ENCODE measurements at regions not wholly inside any gene's neighbourhood (a gene's known extent, or its start where the extent isn't known, plus 50 kb on each side); places are given as distances from the start of the nearest gene placed in this dataset.

- Histone ChIP-seq H3K36me3 (no peaks in the 10 kb centered on the region), H3K4me3 (no peak overlapping the region), H3K27ac (no peak overlapping the region), H3K4me1 (ENCODE audit: insufficient read depth) (no peaks in the 10 kb centered on the region), H3K9me3 (no peaks in the 10 kb centered on the region), H3K27me3 (no peaks in the 10 kb centered on the region)
- peak in 1 of 5 donors; percentile 36 for DNase-seq
- intact Hi-C loops (cut with DNase I) = no loop called here
- WGBS, 3 donors = 82 to 85% (median 84%) methylated on average over 7 of the region's 7 CpGs
- TF ChIP-seq EP300 (IDR thresholded peaks at IDR 0.05) = no peak
- no peak for TF ChIP-seq POLR2A (IDR thresholded peaks at IDR 0.05)
- TF ChIP-seq, protein P1, sequence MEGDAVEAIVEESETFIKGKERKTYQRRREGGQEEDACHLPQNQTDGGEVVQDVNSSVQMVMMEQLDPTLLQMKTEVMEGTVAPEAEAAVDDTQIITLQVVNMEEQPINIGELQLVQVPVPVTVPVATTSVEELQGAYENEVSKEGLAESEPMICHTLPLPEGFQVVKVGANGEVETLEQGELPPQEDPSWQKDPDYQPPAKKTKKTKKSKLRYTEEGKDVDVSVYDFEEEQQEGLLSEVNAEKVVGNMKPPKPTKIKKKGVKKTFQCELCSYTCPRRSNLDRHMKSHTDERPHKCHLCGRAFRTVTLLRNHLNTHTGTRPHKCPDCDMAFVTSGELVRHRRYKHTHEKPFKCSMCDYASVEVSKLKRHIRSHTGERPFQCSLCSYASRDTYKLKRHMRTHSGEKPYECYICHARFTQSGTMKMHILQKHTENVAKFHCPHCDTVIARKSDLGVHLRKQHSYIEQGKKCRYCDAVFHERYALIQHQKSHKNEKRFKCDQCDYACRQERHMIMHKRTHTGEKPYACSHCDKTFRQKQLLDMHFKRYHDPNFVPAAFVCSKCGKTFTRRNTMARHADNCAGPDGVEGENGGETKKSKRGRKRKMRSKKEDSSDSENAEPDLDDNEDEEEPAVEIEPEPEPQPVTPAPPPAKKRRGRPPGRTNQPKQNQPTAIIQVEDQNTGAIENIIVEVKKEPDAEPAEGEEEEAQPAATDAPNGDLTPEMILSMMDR (IDR thresholded peaks at IDR 0.05) = no peak
Observed at GRCh38 chr1:218521414-218522169, 176.5 kb downstream of the TGFB2 start.

DNA sequence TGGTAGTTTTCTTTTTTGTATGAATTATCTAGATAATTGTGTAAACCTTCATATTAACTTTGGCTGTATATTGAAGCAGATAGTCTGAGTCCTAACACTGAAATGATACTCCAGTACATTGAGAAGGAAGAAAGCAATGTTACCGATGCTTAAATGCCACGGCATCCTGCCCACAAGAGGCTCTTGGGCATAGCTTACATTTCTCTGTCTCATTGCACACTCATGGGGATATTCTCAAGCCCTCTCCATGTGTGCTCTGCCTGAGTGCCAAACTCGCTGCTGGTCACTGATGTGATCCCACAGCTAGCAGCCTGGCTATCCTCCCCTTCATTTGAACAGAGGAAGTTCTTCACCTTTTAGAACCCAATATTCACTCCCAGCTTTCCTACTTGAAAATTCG lies 179.4 kb downstream of the TGFB2 start:
- H3K4me3 ChIP-seq = no peak overlapping the region
- DNase-seq = no peak
- TF ChIP-seq EP300 (IDR thresholded peaks at IDR 0.05) = no peak
- no peak for TF ChIP-seq POLR2A (IDR thresholded peaks at IDR 0.05)
- TF ChIP-seq, protein P1 (IDR thresholded peaks at IDR 0.05) = no peak
- H3K36me3 ChIP-seq = no peaks in the 10 kb centered on the region
- 42 to 89% (median 56%) methylated on average over 4 of the region's 4 CpGs for WGBS, 3 donors
- no peaks in the 10 kb centered on the region for H3K27me3 ChIP-seq
- H3K4me1 ChIP-seq (ENCODE audit: insufficient read depth) = no peaks in the 10 kb centered on the region
- no peak overlapping the region for H3K27ac ChIP-seq
- intact Hi-C loops (cut with DNase I) = no loop called here
- H3K9me3 ChIP-seq = no peaks in the 10 kb centered on the region

GRCh38 chr1:218525031-218525430 lies 179.9 kb downstream of the TGFB2 start:
- H3K4me1 ChIP-seq (ENCODE audit: insufficient read depth) = no peaks in the 10 kb centered on the region
- DNase-seq = no peak
- H3K4me3 ChIP-seq = no peak overlapping the region
- no peak overlapping the region for H3K27ac ChIP-seq
- intact Hi-C loops (cut with DNase I) = no loop called here
- TF ChIP-seq EP300 (IDR thresholded peaks at IDR 0.05) = no peak
- no peaks in the 10 kb centered on the region for H3K36me3 ChIP-seq
- no peaks in the 10 kb centered on the region for H3K27me3 ChIP-seq
- WGBS, 3 donors = 82 to 93% (median 93%) methylated on average over 6 of the region's 6 CpGs
- H3K9me3 ChIP-seq = no peaks in the 10 kb centered on the region

DNA sequence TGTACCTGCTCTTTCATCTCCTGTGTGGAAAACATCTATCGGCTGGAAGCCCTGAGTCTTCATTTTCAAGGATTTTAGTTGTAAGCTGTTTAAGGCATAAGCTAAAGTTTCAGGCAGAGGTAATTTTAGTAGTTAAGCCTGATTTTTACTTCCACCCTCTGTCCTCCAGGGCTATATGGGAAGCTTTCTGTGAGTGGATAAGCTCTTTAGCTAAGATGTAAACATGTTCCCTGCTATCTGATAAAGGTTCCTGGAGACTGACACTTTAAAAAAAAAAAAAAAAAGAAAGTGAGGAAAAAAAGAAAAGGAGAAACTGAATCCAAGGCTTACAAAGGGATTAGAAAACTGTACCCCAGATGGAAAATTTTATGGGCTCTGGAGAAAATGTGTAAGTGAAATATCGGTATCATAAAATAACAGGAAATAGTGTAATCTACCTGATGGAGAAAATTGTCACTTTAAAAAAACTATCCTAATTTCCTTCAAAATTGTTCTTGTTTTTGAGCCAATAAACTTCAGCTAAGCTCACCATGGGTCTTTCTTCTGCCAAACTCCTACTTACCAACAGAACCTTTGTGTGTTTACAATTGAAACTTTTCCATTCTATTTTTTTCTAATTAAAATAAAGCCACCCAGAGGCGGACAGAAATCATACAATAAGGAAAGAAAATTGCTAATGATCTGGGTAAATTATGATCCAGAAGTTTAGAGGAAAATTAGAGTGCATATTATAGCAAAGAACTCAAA lies 180.5 kb downstream of the TGFB2 start:
- 86 to 91% (median 90%) methylated on average over 3 of the region's 3 CpGs for WGBS, 3 donors
- TF ChIP-seq EP300 (IDR thresholded peaks at IDR 0.05) (no peak), POLR2A (IDR thresholded peaks at IDR 0.05) (no peak)
- TF ChIP-seq, protein P1 (IDR thresholded peaks at IDR 0.05) = no peak
- H3K27me3 ChIP-seq = no peaks in the 10 kb centered on the region
- no peaks in the 10 kb centered on the region for H3K9me3 ChIP-seq
- intact Hi-C loops (cut with DNase I) = no loop called here
- H3K27ac ChIP-seq = no peak overlapping the region
- H3K4me1 ChIP-seq (ENCODE audit: insufficient read depth) = no peaks in the 10 kb centered on the region
- H3K4me3 ChIP-seq = no peak overlapping the region
- H3K36me3 ChIP-seq = no peaks in the 10 kb centered on the region
- no peak for DNase-seq

GRCh38 chr1:218526198-218526580 lies 181.1 kb downstream of the TGFB2 start:
- intact Hi-C loops (cut with DNase I) = no loop called here
- Histone ChIP-seq H3K4me1 (ENCODE audit: insufficient read depth) (no peaks in the 10 kb centered on the region), H3K36me3 (no peaks in the 10 kb centered on the region), H3K27ac (no peak overlapping the region), H3K4me3 (no peak overlapping the region), H3K9me3 (no peaks in the 10 kb centered on the region), H3K27me3 (no peaks in the 10 kb centered on the region)
- TF ChIP-seq EP300 (IDR thresholded peaks at IDR 0.05) (no peak), POLR2A (IDR thresholded peaks at IDR 0.05) (no peak)
- TF ChIP-seq, protein P1 (IDR thresholded peaks at IDR 0.05) = no peak
- WGBS, 3 donors = 76 to 83% (median 77%) methylated on average over 1 of the region's 1 CpG
- DNase-seq = no peak

All from ovary (tissue), 7 donors.